Stimulated activated naive CD8-positive, alpha-beta T cell treated with anti-CD3 and anti-CD28 coated beads, Interleukin-15, Interleukin-2, amounts not matched to agents 100 U/mL and 50 U/mL, for 24 hours (primary cell): ENCODE measurements at regions not wholly inside any gene's neighbourhood (a gene's known extent, or its start where the extent isn't known, plus 50 kb on each side); places are given as distances from the start of the nearest gene placed in this dataset.
A peak's percentile ranks its signal among the peaks of the same experiment; 100 is the strongest.
"Not testable (repeated sequence)": the region's sequence is repeated elsewhere in the genome, so short reads cannot be mapped to it uniquely, and the experiment has no call there.

Experiments
- ATAC-seq: fragments of 150-1000 bp; cut with Tn5 transposase; one replicate; pipeline ENCODE4 v1.10.0; 2021
- DNase-seq: peaks from one replicate; pipeline ENCODE4 v3.0.0; 2021

GRCh38 chr3:21020681-21021080 lies 730.3 kb downstream of the ZNF385D start:
- no peak for ATAC-seq
- DNase-seq, result no peak

GRCh38 chr3:21020043-21020442 lies 731.0 kb downstream of the ZNF385D start:
- ATAC-seq (no peak), DNase-seq (no peak)

- ATAC-seq (no peak), DNase-seq (no peak)
Measured at GRCh38 chr3:21017115-21017852, 733.7 kb downstream of the ZNF385D start.

GRCh38 chr3:21013566-21013965 lies 737.4 kb downstream of the ZNF385D start:
- no peak for ATAC-seq

GRCh38 chr3:20999661-21000060 lies 751.3 kb downstream of the ZNF385D start:
- DNase-seq (no peak), ATAC-seq (no peak)

More at GRCh38 chr3:21013566-21013965, 737.4 kb downstream of the ZNF385D start:
- no peak for DNase-seq

- DNase-seq (no peak), ATAC-seq (no peak)
Measured at GRCh38 chr3:20997183-20997582, 753.8 kb downstream of the ZNF385D start.

GRCh38 chr3:20990896-20991295 lies 760.1 kb downstream of the ZNF385D start:
- ATAC-seq (no peak), DNase-seq (no peak)

- DNase-seq, ATAC-seq: not testable (repeated sequence)
Measured at GRCh38 chr3:20989653-20990052, 761.4 kb downstream of the ZNF385D start.

GRCh38 chr3:20984594-20985205 lies 766.3 kb downstream of the ZNF385D start:
- DNase-seq, result no peak
- no peak for ATAC-seq

GRCh38 chr3:20975188-20975651 lies 775.8 kb downstream of the ZNF385D start:
- DNase-seq (no peak), ATAC-seq (peak; percentile 32)

GRCh38 chr3:20974396-20974795 lies 776.6 kb downstream of the ZNF385D start:
- no peak for ATAC-seq
- no peak for DNase-seq

GRCh38 chr3:20970807-20971206 lies 780.2 kb downstream of the ZNF385D start:
- ATAC-seq, DNase-seq: not testable (repeated sequence)

- not testable (repeated sequence) for DNase-seq, ATAC-seq
Measured at GRCh38 chr3:20967485-20967884, 781.5 kb upstream of the SGO1 start.

GRCh38 chr3:20958161-20958560 lies 772.2 kb upstream of the SGO1 start:
- DNase-seq (no peak), ATAC-seq (no peak)

GRCh38 chr3:20945892-20946291 lies 759.9 kb upstream of the SGO1 start:
- ATAC-seq (no peak), DNase-seq (no peak)

- no peak for ATAC-seq
- no peak for DNase-seq
Measured at GRCh38 chr3:20935791-20936190, 749.8 kb upstream of the SGO1 start.

GRCh38 chr3:20931834-20932233 lies 745.8 kb upstream of the SGO1 start:
- DNase-seq, result no peak
- ATAC-seq, result no peak

GRCh38 chr3:20930034-20930433 lies 744.0 kb upstream of the SGO1 start:
- DNase-seq (no peak), ATAC-seq (no peak)

- DNase-seq, result no peak
- no peak for ATAC-seq
Measured at GRCh38 chr3:20924646-20925385, 738.8 kb upstream of the SGO1 start.

GRCh38 chr3:20921112-20921511 lies 735.1 kb upstream of the SGO1 start:
- not testable (repeated sequence) for DNase-seq

GRCh38 chr3:20916951-20917606 lies 731.1 kb upstream of the SGO1 start:
- ATAC-seq (no peak), DNase-seq (no peak)

More at GRCh38 chr3:20921112-20921511, 735.1 kb upstream of the SGO1 start:
- ATAC-seq, result not testable (repeated sequence)

GRCh38 chr3:20914310-20914709 lies 728.3 kb upstream of the SGO1 start:
- ATAC-seq, result no peak

More at GRCh38 chr3:20914310-20914709, 728.3 kb upstream of the SGO1 start:
- no peak for DNase-seq
